ENCODE measurements at regions not wholly inside any gene's neighbourhood (a gene's known extent, or its start where the extent isn't known, plus 50 kb on each side); places are given as distances from the start of the nearest gene placed in this dataset.

GRCh38 chr3:64983583-64984359, 296.0 kb upstream of the ADAMTS9 start:
- TF ChIP-seq CTCF (IDR thresholded peaks at IDR 0.05) (no peak), POLR2A (IDR thresholded peaks at IDR 0.05; ENCODE audit: low read depth) (no peak), EP300 (IDR thresholded peaks at IDR 0.05) (no peak), POLR2AphosphoS5 (IDR thresholded peaks at IDR 0.05) (no peak)
